ENCODE measurements at regions not wholly inside any gene's neighbourhood (a gene's known extent, or its start where the extent isn't known, plus 50 kb on each side); places are given as distances from the start of the nearest gene placed in this dataset.

GRCh38 chr2:74059137-74059775 lies 74.5 kb downstream of the TET3 start:
- Histone ChIP-seq H3K9me3 (ENCODE audit: control insufficient read depth in 4 of 4, low read length in 3 of 4) (no peaks in the 10 kb centered on the region), H3K36me3 (ENCODE audit: control insufficient read depth in 4 of 4, insufficient read depth in 3 of 4, low read depth in 1 of 4, low read length in 3 of 4) (no peaks in the 10 kb centered on the region), H3K4me3 (ENCODE audit: low read depth in 1 of 3, low read length in 3 of 3) (no peak overlapping the region), H3K4me1 (ENCODE audit: control insufficient read depth in 4 of 4, insufficient read depth in 4 of 4, low read length in 3 of 4) (peaks cover 0 to 2% (median 0%) of the 10 kb centered on the region in 4 donors), H3K27me3 (ENCODE audit: control insufficient read depth in 4 of 4, insufficient read depth in 4 of 4, low read length in 3 of 4) (no peaks in the 10 kb centered on the region), H3K9ac (ENCODE audit: low read depth in 1 of 2, low read length in 2 of 2) (no peak overlapping the region), H3K27ac (ENCODE audit: low read depth in 1 of 2, low read length in 2 of 2) (no peak overlapping the region)
- no peak for TF ChIP-seq YY1 (IDR thresholded peaks at IDR 0.05)
- TF ChIP-seq HNF4A (conservative IDR thresholded peaks at IDR 0.05): peak; percentile 25 to 38
- no peak for DNase-seq (ENCODE audit: low spot score)
- 55% methylated on average over 7 of the region's 7 CpGs for WGBS

DNA sequence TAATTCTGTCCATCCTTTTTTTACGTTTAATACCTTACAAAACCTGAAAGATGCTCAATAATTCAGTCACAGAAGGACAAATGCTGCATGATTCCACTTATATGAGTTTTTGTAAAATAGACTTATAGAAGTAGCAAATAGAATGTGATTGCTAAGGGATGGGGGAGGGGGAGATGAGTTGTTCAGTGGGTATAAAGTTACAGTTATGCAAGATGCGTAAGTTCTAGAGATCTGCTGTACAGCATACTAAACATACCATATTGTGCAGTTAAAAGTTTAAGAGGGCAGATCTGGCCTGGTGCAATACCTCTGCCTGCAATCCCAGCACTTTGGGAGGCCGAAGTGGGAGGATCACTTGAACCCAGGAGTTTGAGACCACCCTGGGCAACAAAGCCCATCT lies 78.8 kb downstream of the TET3 start:
- no peak for DNase-seq (ENCODE audit: low spot score)
- H3K36me3 ChIP-seq (ENCODE audit: control insufficient read depth in 4 of 4, insufficient read depth in 3 of 4, low read depth in 1 of 4, low read length in 3 of 4): no peaks in the 10 kb centered on the region

More for the DNA sequence above, 78.8 kb downstream of the TET3 start:
- no peak overlapping the region for H3K4me3 ChIP-seq (ENCODE audit: low read depth in 1 of 3, low read length in 3 of 3)
- TF ChIP-seq, protein P1, sequence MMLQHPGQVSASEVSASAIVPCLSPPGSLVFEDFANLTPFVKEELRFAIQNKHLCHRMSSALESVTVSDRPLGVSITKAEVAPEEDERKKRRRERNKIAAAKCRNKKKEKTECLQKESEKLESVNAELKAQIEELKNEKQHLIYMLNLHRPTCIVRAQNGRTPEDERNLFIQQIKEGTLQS (IDR thresholded peaks at IDR 0.05): no peak
- TF ChIP-seq EGR1 (IDR thresholded peaks at IDR 0.05; ENCODE audit: low read depth in 2 of 2): no peak
- no peak for TF ChIP-seq MAX (IDR thresholded peaks at IDR 0.05)
- TF ChIP-seq NR2F2 (IDR thresholded peaks at IDR 0.05): no peak
- TF ChIP-seq, protein P2, sequence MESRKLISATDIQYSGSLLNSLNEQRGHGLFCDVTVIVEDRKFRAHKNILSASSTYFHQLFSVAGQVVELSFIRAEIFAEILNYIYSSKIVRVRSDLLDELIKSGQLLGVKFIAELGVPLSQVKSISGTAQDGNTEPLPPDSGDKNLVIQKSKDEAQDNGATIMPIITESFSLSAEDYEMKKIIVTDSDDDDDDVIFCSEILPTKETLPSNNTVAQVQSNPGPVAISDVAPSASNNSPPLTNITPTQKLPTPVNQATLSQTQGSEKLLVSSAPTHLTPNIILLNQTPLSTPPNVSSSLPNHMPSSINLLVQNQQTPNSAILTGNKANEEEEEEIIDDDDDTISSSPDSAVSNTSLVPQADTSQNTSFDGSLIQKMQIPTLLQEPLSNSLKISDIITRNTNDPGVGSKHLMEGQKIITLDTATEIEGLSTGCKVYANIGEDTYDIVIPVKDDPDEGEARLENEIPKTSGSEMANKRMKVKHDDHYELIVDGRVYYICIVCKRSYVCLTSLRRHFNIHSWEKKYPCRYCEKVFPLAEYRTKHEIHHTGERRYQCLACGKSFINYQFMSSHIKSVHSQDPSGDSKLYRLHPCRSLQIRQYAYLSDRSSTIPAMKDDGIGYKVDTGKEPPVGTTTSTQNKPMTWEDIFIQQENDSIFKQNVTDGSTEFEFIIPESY (IDR thresholded peaks at IDR 0.05): no peak
- no peak for TF ChIP-seq HNF4G (IDR thresholded peaks at IDR 0.05)
- TF ChIP-seq YY1 (IDR thresholded peaks at IDR 0.05): no peak
- no peak for TF ChIP-seq JUND (IDR thresholded peaks at IDR 0.05)
- TF ChIP-seq RXRA (IDR thresholded peaks at IDR 0.05): no peak
- TF ChIP-seq GABPA (IDR thresholded peaks at IDR 0.05 in 1 of 2, conservative IDR thresholded peaks at IDR 0.05 in 1 of 2): no peak
- no peak for TF ChIP-seq RAD21 (IDR thresholded peaks at IDR 0.05)
- TF ChIP-seq SP1 (IDR thresholded peaks at IDR 0.05): no peak
- TF ChIP-seq HNF4A (conservative IDR thresholded peaks at IDR 0.05): no peak
- TF ChIP-seq CTCF (IDR thresholded peaks at IDR 0.05; ENCODE audit: low read depth, low read length, missing input control): no peak
- no peaks in the 10 kb centered on the region for H3K9me3 ChIP-seq (ENCODE audit: control insufficient read depth in 4 of 4, low read length in 3 of 4)
- no peaks in the 10 kb centered on the region for H3K27me3 ChIP-seq (ENCODE audit: control insufficient read depth in 4 of 4, insufficient read depth in 4 of 4, low read length in 3 of 4)
- H3K27ac ChIP-seq (ENCODE audit: low read depth in 1 of 2, low read length in 2 of 2): no peak overlapping the region
- H3K4me1 ChIP-seq (ENCODE audit: control insufficient read depth in 4 of 4, insufficient read depth in 4 of 4, low read length in 3 of 4): peaks cover 0 to 4% (median 0%) of the 10 kb centered on the region in 4 donors
- WGBS: 97% methylated on average over 3 of the region's 3 CpGs
- no peak overlapping the region for H3K9ac ChIP-seq (ENCODE audit: low read depth in 1 of 2, low read length in 2 of 2)

Data from liver (tissue), 8 donors.